B cell (primary cell): ENCODE measurements at regions not wholly inside any gene's neighbourhood (a gene's known extent, or its start where the extent isn't known, plus 50 kb on each side); places are given as distances from the start of the nearest gene placed in this dataset.

ENCODE experiments used
- ATAC-seq: fragments of 200-7000 bp; cut with Tn5 transposase; one replicate; pipeline ENCODE4 v1.10.0; 2021; ENCODE audit warnings: low read depth, mild to moderate bottlenecking, moderate number of reproducible peaks, moderate library complexity
- CTCF ChIA-PET: fragments of 350-600 bp; sonication (Branson Sonifier 250); formaldehyde crosslinking; loops from one replicate; lab custom pipeline; 2021; ENCODE audit warnings: antibody characterized with exemption, inconsistent platforms; lab: Charles Lee
- POLR2A ChIA-PET: fragments of 350-600 bp; sonication (Branson Sonifier 250); formaldehyde crosslinking; loops from one replicate; lab custom pipeline; 2021; ENCODE audit warnings: antibody characterized with exemption; lab: Charles Lee
- DNase-seq: peaks from one replicate; pipeline ENCODE4 v3.0.0; 2013
- H2AFZ ChIP-seq: 2 replicates; pipeline ENCODE4 v1.6.1; 2012; ENCODE audit warnings: mild to moderate bottlenecking, low read depth, low read length; ENCODE audit not compliant: insufficient read depth, poor library complexity, severe bottlenecking
- H3K27ac ChIP-seq, 2 donors: 1 replicate in 1 of 2; 2 replicates in 1 of 2; pipeline ENCODE4 v1.5.1; 2012 to 2013; ENCODE audit warnings: low read length in 2 of 2, mild to moderate bottlenecking in 2 of 2, moderate library complexity in 1 of 2
- H3K27me3 ChIP-seq, 4 experiments: fragments of 200-600 bp in 1 of 4; sonication (generic) in 1 of 4; replicated peaks in 1 of 4; 1 replicate in 2 of 4; 2 replicates in 2 of 4; pipeline versions ENCODE4 v1.6.1 to v1.7.0; 2013 to 2016; ENCODE audit warnings: low read length in 3 of 4, mild to moderate bottlenecking in 2 of 4, mixed read lengths in 1 of 4, moderate library complexity in 1 of 4; ENCODE audit not compliant: insufficient read depth in 4 of 4, control insufficient read depth in 3 of 4; ENCODE audit errors: control extremely low read depth in 1 of 4
- H3K36me3 ChIP-seq, 2 experiments: replicated peaks in 1 of 2; 1 replicate in 1 of 2; 2 replicates in 1 of 2; pipeline versions ENCODE4 v1.6.1 to v1.7.1; 2013; ENCODE audit warnings: low read length in 1 of 2; ENCODE audit not compliant: insufficient read depth in 2 of 2, control insufficient read depth in 1 of 2; ENCODE audit errors: control extremely low read depth in 1 of 2, extremely low read depth in 1 of 2
- H3K4me1 ChIP-seq, 2 donors: fragments of 200-600 bp in 1 of 2; sonication (generic) in 1 of 2; 1 replicate in 1 of 2; 2 replicates in 1 of 2; pipeline versions ENCODE4 v1.5.1 to v1.6.1; 2013 to 2017; ENCODE audit warnings: low read length in 2 of 2; ENCODE audit not compliant: control insufficient read depth in 2 of 2, insufficient read depth in 2 of 2
- H3K4me2 ChIP-seq: replicated peaks from 2 replicates; pipeline ENCODE3; 2012; ENCODE audit warnings: mild to moderate bottlenecking, low read depth, low read length; ENCODE audit not compliant: poor library complexity, severe bottlenecking
- H3K4me3 ChIP-seq, 5 experiments: fragments of 200-600 bp in 1 of 5; sonication (generic) in 1 of 5; 1 replicate in 3 of 5; 2 replicates in 2 of 5; pipeline versions ENCODE4 v1.5.1 to v1.7.0; 2011 to 2016; ENCODE audit warnings: low read length in 4 of 5, mild to moderate bottlenecking in 4 of 5, low read depth in 2 of 5, control low read depth in 1 of 5, moderate library complexity in 1 of 5; ENCODE audit not compliant: insufficient read depth in 1 of 5; ENCODE audit errors: control extremely low read depth in 1 of 5, extremely low read depth in 1 of 5
- H3K79me2 ChIP-seq: fragments of 200-600 bp; sonication (generic); one replicate; pipeline ENCODE4 v1.6.0; 2016; ENCODE audit warnings: low read length; ENCODE audit not compliant: control insufficient read depth, insufficient read depth
- H3K9ac ChIP-seq: fragments of 200-600 bp; sonication (generic); 2 replicates; pipeline ENCODE4 v1.6.1; 2017; ENCODE audit warnings: mild to moderate bottlenecking, low read length, moderate library complexity
- H3K9me3 ChIP-seq, 3 donors: one replicate each; pipeline versions ENCODE4 v1.6.1 to v1.7.1; 2013; ENCODE audit warnings: low read length in 2 of 3; ENCODE audit not compliant: control insufficient read depth in 2 of 3, insufficient read depth in 1 of 3; ENCODE audit errors: control extremely low read depth in 1 of 3
- H4K20me1 ChIP-seq: 2 replicates; pipeline ENCODE4 v1.6.0; 2012; ENCODE audit warnings: mild to moderate bottlenecking, low read length; ENCODE audit not compliant: insufficient read depth, control insufficient read depth, poor library complexity, severe bottlenecking
- H3K27ac Mint-ChIP-seq: one replicate; pipeline ENCODE4 v1.8.0; 2021; ENCODE audit warnings: mixed read lengths
- H3K27me3 Mint-ChIP-seq: one replicate; pipeline ENCODE4 v1.8.0; 2021; ENCODE audit warnings: mixed read lengths
- H3K4me1 Mint-ChIP-seq: one replicate; pipeline ENCODE4 v1.8.0; 2021; ENCODE audit warnings: mixed read lengths
- H3K4me3 Mint-ChIP-seq: one replicate; pipeline ENCODE4 v1.8.0; 2021; ENCODE audit warnings: mixed read lengths
- H3K9me3 Mint-ChIP-seq: one replicate; pipeline ENCODE4 v1.8.0; 2022; ENCODE audit warnings: mixed read lengths; ENCODE audit not compliant: insufficient read depth
- CTCF ChIP-seq: fragments of 200-600 bp; IDR thresholded peaks from one replicate; pipeline ENCODE4 v1.8.0; 2022; ENCODE audit warnings: antibody characterized with exemption, mild to moderate bottlenecking
- EZH2 ChIP-seq: IDR thresholded peaks from 2 replicates; pipeline ENCODE4 v1.6.1; 2012; ENCODE audit warnings: borderline replicate concordance, low read depth, mild to moderate bottlenecking, moderate library complexity, low read length; ENCODE audit not compliant: insufficient read depth, poor library complexity, severe bottlenecking
- WGBS: methylation state at CpG from one replicate; pipeline ENCODE4 v1.1.5; 2013; ENCODE audit warnings: missing lambda C conversion rate; ENCODE audit not compliant: insufficient coverage; 5-methylcytosine and 5-hydroxymethylcytosine counted together
- intact Hi-C: fragments of 100-400 bp; cut with micrococcal nuclease; formaldehyde crosslinking; loops from one replicate; pipeline ENCODE4 v1.10.0; 2022

- no peaks in the 10 kb centered on the region for H4K20me1 ChIP-seq
- no peak overlapping the region for H3K9ac ChIP-seq
- DNase-seq (no peak), ATAC-seq (no peak)
- H3K36me3 ChIP-seq = no peaks in the 10 kb centered on the region
- H3K9me3 ChIP-seq = peaks cover 0 to 3% (median 0%) of the 10 kb centered on the region in 3 donors
- H2AFZ ChIP-seq = no peak overlapping the region
- H3K4me1 Mint-ChIP-seq = no peaks in the 10 kb centered on the region
- H3K4me2 ChIP-seq = no peak overlapping the region
- no peak overlapping the region for H3K27ac ChIP-seq
- H3K4me3 Mint-ChIP-seq = no peak overlapping the region
- no peaks in the 10 kb centered on the region for H3K4me1 ChIP-seq
- no peak overlapping the region for H3K27ac Mint-ChIP-seq
- ChIA-PET CTCF (no interaction called here), POLR2A (no interaction called here)
- no peaks in the 10 kb centered on the region for H3K27me3 ChIP-seq
- no peak overlapping the region for H3K4me3 ChIP-seq
- no peaks in the 10 kb centered on the region for H3K27me3 Mint-ChIP-seq
- H3K79me2 ChIP-seq = no peaks in the 10 kb centered on the region
- intact Hi-C loops = no loop called here
- 83% methylated on average over 5 of the region's 5 CpGs for WGBS
- H3K9me3 Mint-ChIP-seq = peaks cover 6% of the 10 kb centered on the region
- TF ChIP-seq CTCF (no peak), EZH2 (no peak)
These were observed 163.7 kb upstream of the CLEC14A start for GRCh38 chr14:38419579-38419978.

GRCh38 chr14:38412654-38413053, 156.8 kb upstream of the CLEC14A start:
- ATAC-seq = no peak
- no peaks in the 10 kb centered on the region for H3K4me1 Mint-ChIP-seq
- intact Hi-C loops = no loop called here
- no peak overlapping the region for H3K4me3 Mint-ChIP-seq
- H3K27ac Mint-ChIP-seq = no peak overlapping the region
- Histone ChIP-seq H3K4me1 (no peaks in the 10 kb centered on the region), H3K79me2 (no peaks in the 10 kb centered on the region), H3K4me3 (no peak overlapping the region), H3K36me3 (no peaks in the 10 kb centered on the region), H3K27ac (no peak overlapping the region), H3K27me3 (no peaks in the 10 kb centered on the region), H3K4me2 (no peak overlapping the region), H4K20me1 (no peaks in the 10 kb centered on the region), H3K9ac (no peak overlapping the region), H2AFZ (no peak overlapping the region), H3K9me3 (peaks cover 0 to 7% (median 2%) of the 10 kb centered on the region in 3 donors)
- no peak for DNase-seq
- 92% methylated on average over 8 of the region's 8 CpGs for WGBS
- peaks cover 4% of the 10 kb centered on the region for H3K9me3 Mint-ChIP-seq
- H3K27me3 Mint-ChIP-seq = no peaks in the 10 kb centered on the region
- ChIA-PET POLR2A (no interaction called here), CTCF (no interaction called here)
- no peak for TF ChIP-seq EZH2
- no peak for TF ChIP-seq CTCF
